ENCODE measurements at regions not wholly inside any gene's neighbourhood (a gene's known extent, or its start where the extent isn't known, plus 50 kb on each side); places are given as distances from the start of the nearest gene placed in this dataset.

- no peak overlapping the region for H3K4me3 ChIP-seq (ENCODE audit: low read depth in 1 of 2, low read length in 1 of 2)
- no peaks in the 10 kb centered on the region for H3K27me3 ChIP-seq
- no peak for TF ChIP-seq CTCF (IDR thresholded peaks at IDR 0.05)
- H3K27ac ChIP-seq, result no peak overlapping the region
- H3K4me1 ChIP-seq (ENCODE audit: control insufficient read depth in 1 of 2, insufficient read depth in 1 of 2, low read depth in 1 of 2, low read length in 1 of 2), result no peaks in the 10 kb centered on the region
- H3K36me3 ChIP-seq, result no peaks in the 10 kb centered on the region
- no peaks in the 10 kb centered on the region for H3K9me3 ChIP-seq
These were observed 261.3 kb upstream of the ANKH start for GRCh38 chr5:15132816-15133405.

GRCh38 chr5:15131909-15132308 lies 260.3 kb upstream of the ANKH start:
- Histone ChIP-seq H3K27me3 (no peaks in the 10 kb centered on the region), H3K4me1 (ENCODE audit: control insufficient read depth in 1 of 2, insufficient read depth in 1 of 2, low read depth in 1 of 2, low read length in 1 of 2) (no peaks in the 10 kb centered on the region), H3K9me3 (no peaks in the 10 kb centered on the region), H3K4me3 (ENCODE audit: low read depth in 1 of 2, low read length in 1 of 2) (no peak overlapping the region), H3K36me3 (no peaks in the 10 kb centered on the region), H3K27ac (no peak overlapping the region)
- TF ChIP-seq CTCF (IDR thresholded peaks at IDR 0.05), result no peak

GRCh38 chr5:15124871-15125568 lies 253.4 kb upstream of the ANKH start:
- no peaks in the 10 kb centered on the region for H3K27me3 ChIP-seq
- no peak for TF ChIP-seq CTCF (IDR thresholded peaks at IDR 0.05)
- H3K36me3 ChIP-seq, result no peaks in the 10 kb centered on the region

GRCh38 chr5:15124461-15124860 lies 252.9 kb upstream of the ANKH start:
- no peak overlapping the region for H3K4me3 ChIP-seq (ENCODE audit: low read depth in 1 of 2, low read length in 1 of 2)
- H3K27ac ChIP-seq, result no peak overlapping the region
- TF ChIP-seq CTCF (IDR thresholded peaks at IDR 0.05), result no peak
- H3K27me3 ChIP-seq, result no peaks in the 10 kb centered on the region
- no peaks in the 10 kb centered on the region for H3K9me3 ChIP-seq
- H3K4me1 ChIP-seq (ENCODE audit: control insufficient read depth in 1 of 2, insufficient read depth in 1 of 2, low read depth in 1 of 2, low read length in 1 of 2), result no peaks in the 10 kb centered on the region
- no peaks in the 10 kb centered on the region for H3K36me3 ChIP-seq

More at GRCh38 chr5:15124871-15125568, 253.4 kb upstream of the ANKH start:
- Histone ChIP-seq H3K9me3 (no peaks in the 10 kb centered on the region), H3K4me1 (ENCODE audit: control insufficient read depth in 1 of 2, insufficient read depth in 1 of 2, low read depth in 1 of 2, low read length in 1 of 2) (no peaks in the 10 kb centered on the region), H3K4me3 (ENCODE audit: low read depth in 1 of 2, low read length in 1 of 2) (no peak overlapping the region), H3K27ac (no peak overlapping the region)

- H3K4me1 ChIP-seq (ENCODE audit: control insufficient read depth in 1 of 2, insufficient read depth in 1 of 2, low read depth in 1 of 2, low read length in 1 of 2), result no peaks in the 10 kb centered on the region
- H3K4me3 ChIP-seq (ENCODE audit: low read depth in 1 of 2, low read length in 1 of 2), result no peak overlapping the region
- no peak for TF ChIP-seq CTCF (IDR thresholded peaks at IDR 0.05)
These were observed 246.1 kb upstream of the ANKH start for GRCh38 chr5:15117688-15118087.

More at GRCh38 chr5:15117688-15118087, 246.1 kb upstream of the ANKH start:
- H3K9me3 ChIP-seq, result no peaks in the 10 kb centered on the region
- H3K27me3 ChIP-seq, result no peaks in the 10 kb centered on the region
- no peak overlapping the region for H3K27ac ChIP-seq
- no peaks in the 10 kb centered on the region for H3K36me3 ChIP-seq

All from neutrophil (primary cell).